ENCODE measurements at regions not wholly inside any gene's neighbourhood (a gene's known extent, or its start where the extent isn't known, plus 50 kb on each side); places are given as distances from the start of the nearest gene placed in this dataset.

DNA sequence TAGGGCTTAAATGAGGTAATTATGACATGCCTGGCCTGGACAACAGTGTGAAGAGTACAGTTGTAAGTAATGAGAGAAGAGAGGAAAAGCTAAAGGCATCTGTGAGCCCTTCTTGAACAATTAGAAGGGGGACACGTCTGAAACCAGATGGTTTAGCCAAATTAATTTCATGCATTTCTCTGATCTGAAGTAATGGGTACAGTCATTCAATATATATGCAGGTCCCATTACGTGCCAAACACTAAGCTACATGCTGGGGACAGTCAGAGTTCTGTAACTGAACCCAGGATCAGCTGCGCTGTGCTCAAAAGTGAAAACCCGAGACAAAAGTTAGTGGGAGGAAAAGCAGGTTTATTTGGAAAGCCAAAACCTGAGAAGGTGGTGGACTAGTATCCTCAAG lies 207.2 kb upstream of the TMTC1 start:
- Histone ChIP-seq H3K9me3 (no peaks in the 10 kb centered on the region), H3K4me3 (no peak overlapping the region), H3K36me3 (no peaks in the 10 kb centered on the region), H3K27me3 (ENCODE audit: low read depth) (no peaks in the 10 kb centered on the region), H3K27ac (no peak overlapping the region), H3K4me1 (no peaks in the 10 kb centered on the region)
- intact Hi-C loops (cut with DNase I): no loop called here
- no peak for DNase-seq
- ATAC-seq: no peak
- TF ChIP-seq, protein P1, sequence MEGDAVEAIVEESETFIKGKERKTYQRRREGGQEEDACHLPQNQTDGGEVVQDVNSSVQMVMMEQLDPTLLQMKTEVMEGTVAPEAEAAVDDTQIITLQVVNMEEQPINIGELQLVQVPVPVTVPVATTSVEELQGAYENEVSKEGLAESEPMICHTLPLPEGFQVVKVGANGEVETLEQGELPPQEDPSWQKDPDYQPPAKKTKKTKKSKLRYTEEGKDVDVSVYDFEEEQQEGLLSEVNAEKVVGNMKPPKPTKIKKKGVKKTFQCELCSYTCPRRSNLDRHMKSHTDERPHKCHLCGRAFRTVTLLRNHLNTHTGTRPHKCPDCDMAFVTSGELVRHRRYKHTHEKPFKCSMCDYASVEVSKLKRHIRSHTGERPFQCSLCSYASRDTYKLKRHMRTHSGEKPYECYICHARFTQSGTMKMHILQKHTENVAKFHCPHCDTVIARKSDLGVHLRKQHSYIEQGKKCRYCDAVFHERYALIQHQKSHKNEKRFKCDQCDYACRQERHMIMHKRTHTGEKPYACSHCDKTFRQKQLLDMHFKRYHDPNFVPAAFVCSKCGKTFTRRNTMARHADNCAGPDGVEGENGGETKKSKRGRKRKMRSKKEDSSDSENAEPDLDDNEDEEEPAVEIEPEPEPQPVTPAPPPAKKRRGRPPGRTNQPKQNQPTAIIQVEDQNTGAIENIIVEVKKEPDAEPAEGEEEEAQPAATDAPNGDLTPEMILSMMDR (IDR thresholded peaks at IDR 0.05): no peak

DNA sequence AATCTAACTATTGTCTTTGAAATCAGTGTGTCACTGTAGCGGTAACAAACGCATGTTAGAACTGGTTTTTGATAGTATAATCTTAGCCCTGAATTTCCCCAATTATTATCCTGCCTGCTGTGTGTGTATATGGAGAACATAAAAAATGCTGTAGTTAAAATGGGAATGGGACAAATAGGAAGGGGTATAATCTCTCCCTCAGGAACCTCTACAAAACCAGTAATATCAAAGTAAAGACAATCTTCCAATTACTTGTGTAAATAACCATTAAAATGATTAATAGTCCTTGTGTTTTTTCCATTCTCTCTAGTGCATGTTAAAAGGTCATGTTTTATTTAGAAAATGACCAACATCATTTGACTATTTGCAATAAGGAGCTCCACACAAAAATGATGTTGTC lies 200.1 kb upstream of the TMTC1 start:
- Histone ChIP-seq H3K27ac (no peak overlapping the region), H3K9me3 (no peaks in the 10 kb centered on the region), H3K36me3 (no peaks in the 10 kb centered on the region), H3K27me3 (ENCODE audit: low read depth) (no peaks in the 10 kb centered on the region), H3K4me1 (no peaks in the 10 kb centered on the region), H3K4me3 (no peak overlapping the region)
- DNase-seq: no peak
- TF ChIP-seq, protein P1 (IDR thresholded peaks at IDR 0.05): no peak
- no peak for ATAC-seq
- intact Hi-C loops (cut with DNase I): no loop called here

DNA sequence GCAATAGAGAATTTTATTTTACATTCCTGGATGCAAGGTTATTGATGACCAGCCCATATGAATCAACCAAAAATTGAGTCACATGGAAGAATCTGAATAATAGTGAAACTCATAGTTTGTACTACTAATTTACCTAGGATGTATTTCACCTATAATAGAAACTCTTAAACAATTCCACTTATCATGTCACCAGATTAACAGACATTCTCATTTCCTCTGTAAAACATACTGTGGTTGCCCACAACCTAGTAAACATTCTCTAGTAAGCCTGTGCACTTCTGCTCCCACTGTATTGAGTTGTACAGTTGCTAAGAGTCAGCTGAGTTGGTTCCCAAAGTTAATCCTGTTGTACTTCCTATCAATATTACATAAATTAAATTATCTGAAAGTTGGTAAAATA lies 196.6 kb upstream of the TMTC1 start:
- H3K4me3 ChIP-seq: no peak overlapping the region
- DNase-seq (no peak), ATAC-seq (no peak)
- no peaks in the 10 kb centered on the region for H3K9me3 ChIP-seq
- no peak overlapping the region for H3K27ac ChIP-seq
- intact Hi-C loops (cut with DNase I): no loop called here
- H3K36me3 ChIP-seq: no peaks in the 10 kb centered on the region
- TF ChIP-seq, protein P1 (IDR thresholded peaks at IDR 0.05): no peak
- H3K27me3 ChIP-seq (ENCODE audit: low read depth): no peaks in the 10 kb centered on the region
- no peaks in the 10 kb centered on the region for H3K4me1 ChIP-seq

DNA sequence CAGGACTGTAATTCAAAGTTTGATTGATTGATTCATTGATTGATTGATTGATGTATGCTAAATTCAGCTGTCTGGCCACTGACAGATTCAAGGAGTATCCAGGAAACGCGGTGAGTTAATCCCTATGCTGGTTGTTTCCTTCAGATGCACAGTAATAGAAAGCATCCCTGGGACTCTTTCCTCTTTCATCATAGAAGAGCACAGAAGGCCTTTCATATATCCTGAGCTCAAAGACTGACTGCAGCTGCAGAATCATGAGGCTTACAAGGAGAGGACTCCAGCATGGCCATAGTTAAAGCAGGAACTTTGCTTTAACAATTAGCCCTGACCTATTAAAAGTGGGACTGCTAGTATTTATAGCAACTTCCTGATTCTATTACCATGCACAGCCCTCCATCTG lies 187.7 kb upstream of the TMTC1 start:
- DNase-seq: no peak

DNA sequence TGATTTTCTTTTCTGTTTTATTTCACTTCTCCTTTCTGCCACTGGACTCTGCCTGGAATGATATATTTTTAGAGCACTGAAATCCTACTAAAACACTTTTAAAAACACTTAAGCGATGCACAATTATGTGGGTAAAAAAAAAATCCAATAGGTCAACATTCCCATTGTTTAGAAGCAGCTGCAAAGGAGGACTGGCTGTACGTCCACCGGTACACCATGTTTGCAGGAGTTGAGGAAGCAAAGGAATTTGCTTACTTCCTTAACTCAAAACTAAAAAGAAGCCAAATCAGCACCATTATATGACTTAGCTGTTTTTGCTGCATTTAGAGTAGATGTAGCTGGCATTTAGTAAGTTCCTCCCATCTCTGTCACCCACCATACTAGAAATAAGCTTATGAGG lies 186.8 kb upstream of the TMTC1 start:
- no peaks in the 10 kb centered on the region for H3K36me3 ChIP-seq
- H3K27me3 ChIP-seq (ENCODE audit: low read depth): no peaks in the 10 kb centered on the region
- H3K4me1 ChIP-seq: no peaks in the 10 kb centered on the region
- H3K27ac ChIP-seq: no peak overlapping the region
- TF ChIP-seq, protein P1 (IDR thresholded peaks at IDR 0.05): no peak
- H3K4me3 ChIP-seq: no peak overlapping the region
- no peak for ATAC-seq
- intact Hi-C loops (cut with DNase I): no loop called here
- H3K9me3 ChIP-seq: no peaks in the 10 kb centered on the region
- DNase-seq: no peak

More for the DNA sequence above, 187.7 kb upstream of the TMTC1 start:
- TF ChIP-seq, protein P1 (IDR thresholded peaks at IDR 0.05): no peak
- Histone ChIP-seq H3K4me1 (no peaks in the 10 kb centered on the region), H3K27ac (no peak overlapping the region), H3K4me3 (no peak overlapping the region), H3K9me3 (no peaks in the 10 kb centered on the region), H3K36me3 (no peaks in the 10 kb centered on the region), H3K27me3 (ENCODE audit: low read depth) (no peaks in the 10 kb centered on the region)
- intact Hi-C loops (cut with DNase I): no loop called here
- no peak for ATAC-seq

Measured in lower lobe of right lung (tissue), 2 donors.